HEK293 (cell line): ENCODE measurements at regions not wholly inside any gene's neighbourhood (a gene's known extent, or its start where the extent isn't known, plus 50 kb on each side); places are given as distances from the start of the nearest gene placed in this dataset.

Experiments used
- CTCF ChIA-PET: fragments of 350-600 bp; formaldehyde crosslinking; extraction: SDS; loops from one replicate; lab custom pipeline; 2021; ENCODE audit warnings: antibody characterized with exemption; lab: Yijun Ruan, JAX
- POLR2A ChIA-PET: fragments of 300-600 bp; formaldehyde crosslinking; extraction: SDS; loops from one replicate; lab custom pipeline; 2020; ENCODE audit warnings: antibody characterized with exemption, inconsistent platforms; lab: Yijun Ruan, JAX
- H3K27ac ChIP-seq: fragments of 200-500 bp; sonication (Bioruptor generic); 2 replicates; pipeline ENCODE4 v1.5.1; 2014; ENCODE audit warnings: low read depth, low read length, control low read depth, inconsistent platforms; ENCODE audit errors: extremely low read depth
- H3K36me3 ChIP-seq, 2 experiments: fragments of 200-500 bp in 1 of 2; sonication (Bioruptor generic) in 1 of 2; 1 replicate in 1 of 2; 2 replicates in 1 of 2; pipeline ENCODE4 v1.5.1; 2014 to 2017; ENCODE audit warnings: inconsistent platforms in 2 of 2, low read length in 2 of 2; ENCODE audit not compliant: control insufficient read depth in 2 of 2, insufficient read depth in 1 of 2
- H3K4me1 ChIP-seq: fragments of 200-500 bp; sonication (Bioruptor generic); 2 replicates; pipeline ENCODE4 v1.5.1; 2014; ENCODE audit warnings: mild to moderate bottlenecking, low read length, inconsistent platforms; ENCODE audit not compliant: control insufficient read depth, insufficient read depth
- H3K4me3 ChIP-seq: 2 replicates; pipeline ENCODE4 v1.5.1; 2011; ENCODE audit warnings: low read depth, mild to moderate bottlenecking, control low read depth, low read length, moderate library complexity
- H3K9me3 ChIP-seq: fragments of 200-500 bp; sonication (Bioruptor generic); 2 replicates; pipeline ENCODE4 v1.5.1; 2014; ENCODE audit warnings: low read depth, low read length, inconsistent platforms; ENCODE audit not compliant: control insufficient read depth, insufficient read depth
- MYNN ChIP-seq: fragments of 450-650 bp; formaldehyde crosslinking; IDR thresholded peaks from 2 replicates; pipeline ENCODE4 v1.5.1; 2016; ENCODE audit warnings: missing biosample characterization, missing genetic modification characterization, borderline replicate concordance
- ZEB2 ChIP-seq: fragments of 450-650 bp; formaldehyde crosslinking; IDR thresholded peaks from 2 replicates; pipeline ENCODE4 v1.5.1; 2016; ENCODE audit warnings: missing biosample characterization, missing genetic modification characterization
- ZFP3 ChIP-seq: fragments of 450-650 bp; formaldehyde crosslinking; IDR thresholded peaks from 2 replicates; pipeline ENCODE4 v1.5.1; 2016; ENCODE audit warnings: low read depth, missing biosample characterization, missing genetic modification characterization
- ZIC2 ChIP-seq: fragments of 450-650 bp; formaldehyde crosslinking; IDR thresholded peaks from 2 replicates; pipeline ENCODE4 v1.5.1; 2016; ENCODE audit warnings: missing biosample characterization, missing genetic modification characterization
- ZNF140 ChIP-seq: fragments of 450-650 bp; formaldehyde crosslinking; IDR thresholded peaks from 2 replicates; pipeline ENCODE4 v1.5.1; 2016; ENCODE audit warnings: missing biosample characterization, missing genetic modification characterization
- ZNF221 ChIP-seq: fragments of 450-650 bp; formaldehyde crosslinking; IDR thresholded peaks from 2 replicates; pipeline ENCODE4 v1.5.1; 2017; ENCODE audit warnings: missing biosample characterization, missing genetic modification characterization, borderline replicate concordance
- ZNF624 ChIP-seq: fragments of 450-650 bp; formaldehyde crosslinking; IDR thresholded peaks from 2 replicates; pipeline ENCODE4 v1.5.1; 2017; ENCODE audit warnings: missing biosample characterization, missing genetic modification characterization
- ZNF626 ChIP-seq: fragments of 450-650 bp; sonication (Bioruptor Pico); formaldehyde crosslinking; IDR thresholded peaks from 2 replicates; pipeline ENCODE4 v1.5.1; 2018; ENCODE audit warnings: missing biosample characterization, missing genetic modification characterization, inconsistent platforms
- ZNF785 ChIP-seq: fragments of 450-650 bp; formaldehyde crosslinking; IDR thresholded peaks from 2 replicates; pipeline ENCODE4 v1.5.1; 2016; ENCODE audit warnings: missing biosample characterization, missing genetic modification characterization
- ZSCAN4 ChIP-seq: fragments of 450-650 bp; formaldehyde crosslinking; IDR thresholded peaks from 2 replicates; pipeline ENCODE4 v1.5.1; 2017; ENCODE audit warnings: missing biosample characterization, missing genetic modification characterization
- TF ChIP-seq, protein P1 (sequence below): fragments of 450-650 bp; formaldehyde crosslinking; IDR thresholded peaks from 2 replicates; pipeline ENCODE4 v1.5.1; 2017; ENCODE audit warnings: missing biosample characterization, mild to moderate bottlenecking, missing genetic modification characterization, moderate library complexity
- TF ChIP-seq, protein P2 (sequence below): fragments of 450-650 bp; formaldehyde crosslinking; IDR thresholded peaks from 2 replicates; pipeline ENCODE4; 2016; ENCODE audit warnings: missing biosample characterization, missing genetic modification characterization
- TF ChIP-seq, protein P3 (sequence below): fragments of 450-650 bp; formaldehyde crosslinking; IDR thresholded peaks from 2 replicates; pipeline ENCODE4 v1.5.1; 2016; ENCODE audit warnings: missing biosample characterization, missing genetic modification characterization
- TF ChIP-seq, protein P4 (sequence below): fragments of 450-650 bp; IDR thresholded peaks from 2 replicates; pipeline ENCODE4 v1.5.1; 2018; ENCODE audit warnings: missing biosample characterization, missing genetic modification characterization
- TF ChIP-seq, protein P5 (sequence below): fragments of 450-650 bp; formaldehyde crosslinking; IDR thresholded peaks from 2 replicates; pipeline ENCODE4 v1.5.1; 2016; ENCODE audit warnings: missing biosample characterization, missing genetic modification characterization
- TF ChIP-seq, protein P6 (sequence below): fragments of 450-650 bp; formaldehyde crosslinking; IDR thresholded peaks from 2 replicates; pipeline ENCODE4 v1.5.1; 2016; ENCODE audit warnings: missing biosample characterization, missing genetic modification characterization

GRCh38 chr2:128710729-128711128 is 392.1 kb upstream of the HS6ST1 start:
- Histone ChIP-seq H3K27ac (no peak overlapping the region), H3K4me3 (no peak overlapping the region), H3K9me3 (no peaks in the 10 kb centered on the region), H3K4me1 (no peaks in the 10 kb centered on the region), H3K36me3 (no peaks in the 10 kb centered on the region)
- CTCF ChIA-PET, result no interaction called here
- POLR2A ChIA-PET, result no interaction called here
- TF ChIP-seq, protein P1, sequence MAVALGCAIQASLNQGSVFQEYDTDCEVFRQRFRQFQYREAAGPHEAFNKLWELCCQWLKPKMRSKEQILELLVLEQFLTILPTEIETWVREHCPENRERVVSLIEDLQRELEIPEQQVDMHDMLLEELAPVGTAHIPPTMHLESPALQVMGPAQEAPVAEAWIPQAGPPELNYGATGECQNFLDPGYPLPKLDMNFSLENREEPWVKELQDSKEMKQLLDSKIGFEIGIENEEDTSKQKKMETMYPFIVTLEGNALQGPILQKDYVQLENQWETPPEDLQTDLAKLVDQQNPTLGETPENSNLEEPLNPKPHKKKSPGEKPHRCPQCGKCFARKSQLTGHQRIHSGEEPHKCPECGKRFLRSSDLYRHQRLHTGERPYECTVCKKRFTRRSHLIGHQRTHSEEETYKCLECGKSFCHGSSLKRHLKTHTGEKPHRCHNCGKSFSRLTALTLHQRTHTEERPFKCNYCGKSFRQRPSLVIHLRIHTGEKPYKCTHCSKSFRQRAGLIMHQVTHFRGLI (tag by site-specific recombination), result no peak
- TF ChIP-seq, protein P2, sequence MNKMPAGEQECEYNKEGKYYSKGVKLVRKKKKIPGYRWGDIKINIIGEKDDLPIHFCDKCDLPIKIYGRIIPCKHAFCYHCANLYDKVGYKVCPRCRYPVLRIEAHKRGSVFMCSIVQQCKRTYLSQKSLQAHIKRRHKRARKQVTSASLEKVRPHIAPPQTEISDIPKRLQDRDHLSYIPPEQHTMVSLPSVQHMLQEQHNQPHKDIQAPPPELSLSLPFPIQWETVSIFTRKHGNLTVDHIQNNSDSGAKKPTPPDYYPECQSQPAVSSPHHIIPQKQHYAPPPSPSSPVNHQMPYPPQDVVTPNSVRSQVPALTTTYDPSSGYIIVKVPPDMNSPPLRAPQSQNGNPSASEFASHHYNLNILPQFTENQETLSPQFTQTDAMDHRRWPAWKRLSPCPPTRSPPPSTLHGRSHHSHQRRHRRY (tag by site-specific recombination), result no peak
- TF ChIP-seq, protein P3, sequence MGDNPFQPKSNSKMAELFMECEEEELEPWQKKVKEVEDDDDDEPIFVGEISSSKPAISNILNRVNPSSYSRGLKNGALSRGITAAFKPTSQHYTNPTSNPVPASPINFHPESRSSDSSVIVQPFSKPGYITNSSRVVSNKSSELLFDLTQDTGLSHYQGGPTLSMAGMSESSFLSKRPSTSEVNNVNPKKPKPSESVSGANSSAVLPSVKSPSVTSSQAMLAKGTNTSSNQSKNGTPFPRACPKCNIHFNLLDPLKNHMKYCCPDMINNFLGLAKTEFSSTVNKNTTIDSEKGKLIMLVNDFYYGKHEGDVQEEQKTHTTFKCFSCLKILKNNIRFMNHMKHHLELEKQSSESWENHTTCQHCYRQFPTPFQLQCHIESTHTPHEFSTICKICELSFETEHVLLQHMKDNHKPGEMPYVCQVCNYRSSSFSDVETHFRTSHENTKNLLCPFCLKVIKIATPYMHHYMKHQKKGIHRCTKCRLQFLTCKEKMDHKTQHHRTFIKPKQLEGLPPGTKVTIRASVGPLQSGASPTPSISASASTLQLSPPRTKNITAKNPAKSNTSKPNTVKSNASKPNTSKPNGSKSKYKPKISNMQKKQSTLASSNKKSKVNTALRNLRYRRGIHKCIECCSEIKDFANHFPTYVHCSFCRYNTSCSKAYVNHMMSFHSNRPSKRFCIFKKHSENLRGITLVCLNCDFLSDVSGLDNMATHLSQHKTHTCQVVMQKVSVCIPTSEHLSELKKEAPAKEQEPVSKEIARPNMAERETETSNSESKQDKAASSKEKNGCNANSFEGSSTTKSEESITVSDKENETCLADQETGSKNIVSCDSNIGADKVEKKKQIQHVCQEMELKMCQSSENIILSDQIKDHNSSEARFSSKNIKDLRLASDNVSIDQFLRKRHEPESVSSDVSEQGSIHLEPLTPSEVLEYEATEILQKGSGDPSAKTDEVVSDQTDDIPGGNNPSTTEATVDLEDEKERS (tag by site-specific recombination), result no peak
- TF ChIP-seq, protein P4, sequence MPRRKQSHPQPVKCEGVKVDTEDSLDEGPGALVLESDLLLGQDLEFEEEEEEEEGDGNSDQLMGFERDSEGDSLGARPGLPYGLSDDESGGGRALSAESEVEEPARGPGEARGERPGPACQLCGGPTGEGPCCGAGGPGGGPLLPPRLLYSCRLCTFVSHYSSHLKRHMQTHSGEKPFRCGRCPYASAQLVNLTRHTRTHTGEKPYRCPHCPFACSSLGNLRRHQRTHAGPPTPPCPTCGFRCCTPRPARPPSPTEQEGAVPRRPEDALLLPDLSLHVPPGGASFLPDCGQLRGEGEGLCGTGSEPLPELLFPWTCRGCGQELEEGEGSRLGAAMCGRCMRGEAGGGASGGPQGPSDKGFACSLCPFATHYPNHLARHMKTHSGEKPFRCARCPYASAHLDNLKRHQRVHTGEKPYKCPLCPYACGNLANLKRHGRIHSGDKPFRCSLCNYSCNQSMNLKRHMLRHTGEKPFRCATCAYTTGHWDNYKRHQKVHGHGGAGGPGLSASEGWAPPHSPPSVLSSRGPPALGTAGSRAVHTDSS (tag by site-specific recombination), result no peak
- TF ChIP-seq ZIC2 (no peak), ZEB2 (no peak), ZFP3 (tag by site-specific recombination) (no peak)

DNA sequence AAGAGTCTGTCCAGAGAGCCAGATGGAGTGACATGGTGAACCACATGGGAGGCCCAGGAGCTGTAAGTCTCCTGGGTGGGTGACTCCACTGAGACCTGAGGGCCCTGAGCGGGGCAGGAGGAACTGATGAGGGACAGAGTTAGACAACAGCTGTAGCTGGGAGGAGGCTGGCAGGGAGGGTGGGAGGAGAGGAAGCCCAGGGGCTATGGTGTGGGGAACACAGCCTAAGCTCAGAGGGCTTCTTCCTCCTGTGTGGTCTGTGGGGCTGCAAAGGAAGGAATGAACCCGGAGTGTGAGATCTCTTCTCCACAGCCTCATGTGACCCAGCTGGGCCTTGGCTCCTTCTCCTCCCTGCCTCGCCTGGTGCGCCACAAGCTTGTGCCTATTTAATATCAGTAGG is 395.6 kb upstream of the HS6ST1 start:
- ChIA-PET CTCF (no interaction called here), POLR2A (no interaction called here)
- H3K4me3 ChIP-seq, result no peak overlapping the region
- TF ChIP-seq, protein P5, sequence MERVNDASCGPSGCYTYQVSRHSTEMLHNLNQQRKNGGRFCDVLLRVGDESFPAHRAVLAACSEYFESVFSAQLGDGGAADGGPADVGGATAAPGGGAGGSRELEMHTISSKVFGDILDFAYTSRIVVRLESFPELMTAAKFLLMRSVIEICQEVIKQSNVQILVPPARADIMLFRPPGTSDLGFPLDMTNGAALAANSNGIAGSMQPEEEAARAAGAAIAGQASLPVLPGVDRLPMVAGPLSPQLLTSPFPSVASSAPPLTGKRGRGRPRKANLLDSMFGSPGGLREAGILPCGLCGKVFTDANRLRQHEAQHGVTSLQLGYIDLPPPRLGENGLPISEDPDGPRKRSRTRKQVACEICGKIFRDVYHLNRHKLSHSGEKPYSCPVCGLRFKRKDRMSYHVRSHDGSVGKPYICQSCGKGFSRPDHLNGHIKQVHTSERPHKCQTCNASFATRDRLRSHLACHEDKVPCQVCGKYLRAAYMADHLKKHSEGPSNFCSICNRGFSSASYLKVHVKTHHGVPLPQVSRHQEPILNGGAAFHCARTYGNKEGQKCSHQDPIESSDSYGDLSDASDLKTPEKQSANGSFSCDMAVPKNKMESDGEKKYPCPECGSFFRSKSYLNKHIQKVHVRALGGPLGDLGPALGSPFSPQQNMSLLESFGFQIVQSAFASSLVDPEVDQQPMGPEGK (tag by site-specific recombination), result no peak
- TF ChIP-seq ZNF624 (tag by site-specific recombination) (no peak), ZSCAN4 (tag by site-specific recombination) (no peak), ZNF140 (tag by site-specific recombination) (no peak), ZNF626 (no peak), ZNF785 (tag by site-specific recombination) (no peak), ZNF221 (tag by site-specific recombination) (no peak), MYNN (tag by site-specific recombination) (no peak)
- TF ChIP-seq, protein P6, sequence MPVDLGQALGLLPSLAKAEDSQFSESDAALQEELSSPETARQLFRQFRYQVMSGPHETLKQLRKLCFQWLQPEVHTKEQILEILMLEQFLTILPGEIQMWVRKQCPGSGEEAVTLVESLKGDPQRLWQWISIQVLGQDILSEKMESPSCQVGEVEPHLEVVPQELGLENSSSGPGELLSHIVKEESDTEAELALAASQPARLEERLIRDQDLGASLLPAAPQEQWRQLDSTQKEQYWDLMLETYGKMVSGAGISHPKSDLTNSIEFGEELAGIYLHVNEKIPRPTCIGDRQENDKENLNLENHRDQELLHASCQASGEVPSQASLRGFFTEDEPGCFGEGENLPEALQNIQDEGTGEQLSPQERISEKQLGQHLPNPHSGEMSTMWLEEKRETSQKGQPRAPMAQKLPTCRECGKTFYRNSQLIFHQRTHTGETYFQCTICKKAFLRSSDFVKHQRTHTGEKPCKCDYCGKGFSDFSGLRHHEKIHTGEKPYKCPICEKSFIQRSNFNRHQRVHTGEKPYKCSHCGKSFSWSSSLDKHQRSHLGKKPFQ (tag by site-specific recombination), result no peak
- no peaks in the 10 kb centered on the region for H3K36me3 ChIP-seq
- no peaks in the 10 kb centered on the region for H3K9me3 ChIP-seq
- no peak overlapping the region for H3K27ac ChIP-seq
- H3K4me1 ChIP-seq, result no peaks in the 10 kb centered on the region
